ENCODE measurements at regions not wholly inside any gene's neighbourhood (a gene's known extent, or its start where the extent isn't known, plus 50 kb on each side); places are given as distances from the start of the nearest gene placed in this dataset.

- no peak for TF ChIP-seq ZNF394 (tag by site-specific recombination; IDR thresholded peaks at IDR 0.05; ENCODE audit: borderline replicate concordance)
- no peak for TF ChIP-seq ZNF132 (tag by site-specific recombination; IDR thresholded peaks at IDR 0.05; ENCODE audit: borderline replicate concordance)
- TF ChIP-seq BCL11A (tag by site-specific recombination; IDR thresholded peaks at IDR 0.05; ENCODE audit: low read depth) = no peak
- no peak for TF ChIP-seq TRIM28 (IDR thresholded peaks at IDR 0.05; ENCODE audit: borderline replicate concordance, low read length)
- no peak for TF ChIP-seq ZNF155 (tag by site-specific recombination; IDR thresholded peaks at IDR 0.05)
- no peak for TF ChIP-seq ZNF660 (tag by site-specific recombination; IDR thresholded peaks at IDR 0.05)
- TF ChIP-seq, protein P1, sequence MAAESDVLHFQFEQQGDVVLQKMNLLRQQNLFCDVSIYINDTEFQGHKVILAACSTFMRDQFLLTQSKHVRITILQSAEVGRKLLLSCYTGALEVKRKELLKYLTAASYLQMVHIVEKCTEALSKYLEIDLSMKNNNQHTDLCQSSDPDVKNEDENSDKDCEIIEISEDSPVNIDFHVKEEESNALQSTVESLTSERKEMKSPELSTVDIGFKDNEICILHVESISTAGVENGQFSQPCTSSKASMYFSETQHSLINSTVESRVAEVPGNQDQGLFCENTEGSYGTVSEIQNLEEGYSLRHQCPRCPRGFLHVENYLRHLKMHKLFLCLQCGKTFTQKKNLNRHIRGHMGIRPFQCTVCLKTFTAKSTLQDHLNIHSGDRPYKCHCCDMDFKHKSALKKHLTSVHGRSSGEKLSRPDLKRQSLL (tag by site-specific recombination; IDR thresholded peaks at IDR 0.05) = no peak
- TF ChIP-seq ZNF140 (tag by site-specific recombination; IDR thresholded peaks at IDR 0.05) = no peak
These were observed 273.1 kb upstream of the SNX7 start (continued) for GRCh38 chr1:98388441-98388840.

DNA sequence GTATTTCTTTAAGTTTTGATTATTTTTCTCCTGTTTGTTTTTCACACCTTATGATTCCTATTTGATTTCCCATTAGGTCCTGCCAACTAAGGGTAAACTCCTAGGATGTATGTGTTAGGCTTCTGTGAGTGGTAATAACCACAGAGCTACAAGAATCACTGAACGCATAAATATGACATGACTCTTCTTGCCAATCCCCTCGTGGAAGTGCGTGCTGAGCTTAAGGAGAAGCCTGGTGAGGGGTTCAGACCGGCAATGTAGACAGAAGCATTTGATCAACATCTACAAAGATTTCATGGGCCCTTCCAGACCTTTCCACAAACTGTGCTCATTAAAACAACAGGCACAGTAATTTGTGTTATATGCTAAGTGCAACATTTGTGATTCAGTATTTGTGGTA is 273.8 kb upstream of the SNX7 start:
- no peaks in the 10 kb centered on the region for H3K36me3 ChIP-seq (ENCODE audit: control insufficient read depth in 2 of 2, insufficient read depth in 1 of 2, low read length in 2 of 2)
- no peak overlapping the region for H3K27ac ChIP-seq (ENCODE audit: extremely low read depth, low read depth, low read length)
- TF ChIP-seq TSHZ1 (tag by site-specific recombination; IDR thresholded peaks at IDR 0.05; ENCODE audit: borderline replicate concordance) = no peak
- no peak for TF ChIP-seq ZNF391 (tag by site-specific recombination; IDR thresholded peaks at IDR 0.05; ENCODE audit: borderline replicate concordance, low read depth)
- no peak for TF ChIP-seq ZNF239 (tag by site-specific recombination; IDR thresholded peaks at IDR 0.05)
- TF ChIP-seq ZNF561 (tag by site-specific recombination; IDR thresholded peaks at IDR 0.05; ENCODE audit: borderline replicate concordance) = no peak
- no peak for TF ChIP-seq ZNF426 (tag by site-specific recombination; IDR thresholded peaks at IDR 0.05)
- TF ChIP-seq, protein P1 (tag by site-specific recombination; IDR thresholded peaks at IDR 0.05) = no peak
- TF ChIP-seq, protein P2, sequence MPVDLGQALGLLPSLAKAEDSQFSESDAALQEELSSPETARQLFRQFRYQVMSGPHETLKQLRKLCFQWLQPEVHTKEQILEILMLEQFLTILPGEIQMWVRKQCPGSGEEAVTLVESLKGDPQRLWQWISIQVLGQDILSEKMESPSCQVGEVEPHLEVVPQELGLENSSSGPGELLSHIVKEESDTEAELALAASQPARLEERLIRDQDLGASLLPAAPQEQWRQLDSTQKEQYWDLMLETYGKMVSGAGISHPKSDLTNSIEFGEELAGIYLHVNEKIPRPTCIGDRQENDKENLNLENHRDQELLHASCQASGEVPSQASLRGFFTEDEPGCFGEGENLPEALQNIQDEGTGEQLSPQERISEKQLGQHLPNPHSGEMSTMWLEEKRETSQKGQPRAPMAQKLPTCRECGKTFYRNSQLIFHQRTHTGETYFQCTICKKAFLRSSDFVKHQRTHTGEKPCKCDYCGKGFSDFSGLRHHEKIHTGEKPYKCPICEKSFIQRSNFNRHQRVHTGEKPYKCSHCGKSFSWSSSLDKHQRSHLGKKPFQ (tag by site-specific recombination; IDR thresholded peaks at IDR 0.05) = no peak
- TF ChIP-seq ZNF280C (tag by site-specific recombination; IDR thresholded peaks at IDR 0.05) = no peak
- TF ChIP-seq ZNF660 (tag by site-specific recombination; IDR thresholded peaks at IDR 0.05) = no peak
- TF ChIP-seq ZNF791 (tag by site-specific recombination; IDR thresholded peaks at IDR 0.05) = no peak
- TF ChIP-seq, protein P3, sequence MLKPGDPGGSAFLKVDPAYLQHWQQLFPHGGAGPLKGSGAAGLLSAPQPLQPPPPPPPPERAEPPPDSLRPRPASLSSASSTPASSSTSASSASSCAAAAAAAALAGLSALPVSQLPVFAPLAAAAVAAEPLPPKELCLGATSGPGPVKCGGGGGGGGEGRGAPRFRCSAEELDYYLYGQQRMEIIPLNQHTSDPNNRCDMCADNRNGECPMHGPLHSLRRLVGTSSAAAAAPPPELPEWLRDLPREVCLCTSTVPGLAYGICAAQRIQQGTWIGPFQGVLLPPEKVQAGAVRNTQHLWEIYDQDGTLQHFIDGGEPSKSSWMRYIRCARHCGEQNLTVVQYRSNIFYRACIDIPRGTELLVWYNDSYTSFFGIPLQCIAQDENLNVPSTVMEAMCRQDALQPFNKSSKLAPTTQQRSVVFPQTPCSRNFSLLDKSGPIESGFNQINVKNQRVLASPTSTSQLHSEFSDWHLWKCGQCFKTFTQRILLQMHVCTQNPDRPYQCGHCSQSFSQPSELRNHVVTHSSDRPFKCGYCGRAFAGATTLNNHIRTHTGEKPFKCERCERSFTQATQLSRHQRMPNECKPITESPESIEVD (tag by site-specific recombination; IDR thresholded peaks at IDR 0.05) = no peak
- TF ChIP-seq ZNF843 (tag by site-specific recombination; IDR thresholded peaks at IDR 0.05) = no peak
- TF ChIP-seq ZNF624 (tag by site-specific recombination; IDR thresholded peaks at IDR 0.05) = no peak
- no peak for TF ChIP-seq ZFP41 (tag by site-specific recombination; IDR thresholded peaks at IDR 0.05; ENCODE audit: borderline replicate concordance)
- POLR2A ChIA-PET = no interaction called here
- H3K9me3 ChIP-seq (ENCODE audit: control insufficient read depth, insufficient read depth, low read depth, low read length) = no peaks in the 10 kb centered on the region
- H3K4me3 ChIP-seq (ENCODE audit: low read depth, low read length) = no peak overlapping the region
- CTCF ChIA-PET = no interaction called here
- peaks cover 7% of the 10 kb centered on the region; the same call in 1 of the 2 replicates for H3K4me1 ChIP-seq (ENCODE audit: control insufficient read depth, insufficient read depth, low read length)
